MM.1S (cell line): ENCODE measurements at regions not wholly inside any gene's neighbourhood (a gene's known extent, or its start where the extent isn't known, plus 50 kb on each side); places are given as distances from the start of the nearest gene placed in this dataset.

ENCODE experiments used
- DNase-seq: peaks from one replicate; pipeline ENCODE4 v3.0.0-alpha.2; 2015
- H2AFZ ChIP-seq: fragments of 300-600 bp; sonication (generic); 2 replicates; pipeline ENCODE4 v1.6.0; 2016; ENCODE audit warnings: antibody characterized with exemption, low read length
- H3F3A ChIP-seq: fragments of 300-600 bp; sonication (generic); 2 replicates; pipeline ENCODE4 v1.6.1; 2016; ENCODE audit warnings: mild to moderate bottlenecking, antibody characterized with exemption, low read length, moderate library complexity, mixed read lengths; ENCODE audit not compliant: insufficient read depth
- H3K27ac ChIP-seq: fragments of 300-600 bp; sonication (generic); 2 replicates; pipeline ENCODE4 v1.5.1; 2016; ENCODE audit warnings: mild to moderate bottlenecking, low read length
- H3K27me3 ChIP-seq: fragments of 300-600 bp; sonication (generic); replicated peaks from 2 replicates; pipeline ENCODE4 v1.6.0; 2016; ENCODE audit warnings: low read length; ENCODE audit not compliant: insufficient read depth
- H3K36me3 ChIP-seq: fragments of 300-600 bp; sonication (generic); replicated peaks from 2 replicates; pipeline ENCODE4 v1.6.1; 2016; ENCODE audit warnings: mild to moderate bottlenecking, low read length, mixed read lengths; ENCODE audit not compliant: insufficient read depth
- H3K4me1 ChIP-seq: fragments of 300-600 bp; sonication (generic); 2 replicates; pipeline ENCODE4 v1.6.1; 2016; ENCODE audit warnings: low read length, mixed read lengths
- H3K4me2 ChIP-seq: fragments of 300-600 bp; sonication (generic); 2 replicates; pipeline ENCODE4 v1.6.0; 2016; ENCODE audit warnings: low read depth, low read length
- H3K4me3 ChIP-seq: fragments of 300-600 bp; sonication (generic); 2 replicates; pipeline ENCODE4 v1.5.1; 2016; ENCODE audit warnings: low read length, mixed read lengths
- H3K79me2 ChIP-seq: fragments of 300-600 bp; sonication (generic); 2 replicates; pipeline ENCODE4 v1.6.1; 2016; ENCODE audit warnings: mixed run types, low read length, mixed read lengths
- H3K9ac ChIP-seq: fragments of 300-600 bp; sonication (generic); 2 replicates; pipeline ENCODE4 v1.6.1; 2016; ENCODE audit warnings: low read length, mixed read lengths
- H3K9me2 ChIP-seq: fragments of 300-600 bp; sonication (generic); replicated peaks from 2 replicates; pipeline ENCODE4 v1.6.1; 2016; ENCODE audit warnings: mild to moderate bottlenecking, low read length, mixed read lengths; ENCODE audit not compliant: insufficient read depth
- H3K9me3 ChIP-seq: fragments of 300-600 bp; sonication (generic); replicated peaks from 2 replicates; pipeline ENCODE4 v1.6.1; 2016; ENCODE audit warnings: mild to moderate bottlenecking, low read length, mixed read lengths; ENCODE audit not compliant: insufficient read depth
- H4K20me1 ChIP-seq: fragments of 300-600 bp; sonication (generic); 2 replicates; pipeline ENCODE4 v1.6.1; 2016; ENCODE audit warnings: mild to moderate bottlenecking, low read length, moderate library complexity, mixed read lengths; ENCODE audit not compliant: insufficient read depth
- CTCF ChIP-seq: fragments of 300-600 bp; sonication (generic); IDR thresholded peaks from 2 replicates; pipeline ENCODE4 v1.5.1; 2016; ENCODE audit warnings: antibody characterized with exemption, low read length, mixed read lengths
- EZH2 ChIP-seq: fragments of 300-600 bp; sonication (generic); optimal IDR thresholded peaks from 2 replicates; pipeline ENCODE3; 2017; ENCODE audit warnings: low read depth, mild to moderate bottlenecking, antibody characterized with exemption, low read length, mixed read lengths
- EZH2phosphoT487 ChIP-seq: fragments of 300-600 bp; sonication (generic); IDR thresholded peaks from 2 replicates; pipeline ENCODE4 v1.6.1; 2018; ENCODE audit warnings: antibody characterized with exemption, low read length

DNA sequence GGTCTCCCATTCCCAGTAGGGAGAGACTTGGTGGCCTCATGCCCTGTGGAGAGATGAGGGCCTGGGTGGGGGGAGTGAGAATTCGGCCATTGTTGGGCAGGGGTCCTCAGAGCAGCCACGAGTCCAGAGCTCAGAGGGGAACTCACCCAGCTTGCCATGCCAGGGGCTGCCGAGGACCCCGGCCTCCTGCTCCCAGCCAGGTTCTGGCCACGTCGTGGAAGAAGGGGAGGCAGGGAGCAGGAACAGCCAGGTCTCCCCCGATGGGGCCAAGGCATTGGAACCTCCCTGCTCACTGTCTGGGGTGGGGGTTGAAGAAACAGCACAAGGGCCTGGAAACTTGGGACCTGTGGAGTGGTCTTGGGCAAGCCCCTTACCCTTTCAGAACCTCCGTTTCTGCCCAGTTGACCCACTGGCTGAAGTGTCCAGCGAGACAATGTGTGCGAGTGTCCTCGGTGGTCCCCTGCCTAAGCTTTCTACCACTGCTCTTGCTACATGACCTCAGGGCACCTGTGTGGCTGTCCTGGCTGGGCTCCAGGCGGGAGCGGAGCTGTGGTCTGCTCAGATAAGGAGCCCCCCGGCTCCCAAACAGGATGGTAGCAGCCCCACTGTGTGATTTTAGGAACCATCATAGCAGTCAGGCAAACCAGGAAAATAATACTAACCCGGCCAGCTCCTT is 74.7 kb upstream of the WNT11 start:
- DNase-seq: no peak
- Histone ChIP-seq H3K36me3 (no peaks in the 10 kb centered on the region), H3K9ac (no peak overlapping the region), H3K9me3 (no peaks in the 10 kb centered on the region), H3K9me2 (no peaks in the 10 kb centered on the region), H3K4me2 (no peak overlapping the region), H3K79me2 (no peaks in the 10 kb centered on the region), H3K4me1 (no peaks in the 10 kb centered on the region), H3F3A (no peaks in the 10 kb centered on the region), H3K27me3 (peaks cover 7% of the 10 kb centered on the region; the same call in 1 of the 2 replicates), H3K4me3 (no peak overlapping the region), H3K27ac (no peak overlapping the region), H4K20me1 (no peaks in the 10 kb centered on the region), H2AFZ (no peak overlapping the region)
- TF ChIP-seq CTCF: no peak
- no peak for TF ChIP-seq EZH2phosphoT487
- TF ChIP-seq EZH2: no peak

GRCh38 chr11:76280151-76280881 is 74.0 kb upstream of the WNT11 start:
- Histone ChIP-seq H3K27ac (no peak overlapping the region), H3K9ac (no peak overlapping the region), H2AFZ (no peak overlapping the region), H3K27me3 (peaks cover 14% of the 10 kb centered on the region; the same call in 1 of the 2 replicates), H3K9me2 (no peaks in the 10 kb centered on the region), H3F3A (no peaks in the 10 kb centered on the region), H3K4me2 (no peak overlapping the region), H3K4me3 (no peak overlapping the region), H4K20me1 (no peaks in the 10 kb centered on the region), H3K9me3 (no peaks in the 10 kb centered on the region), H3K79me2 (no peaks in the 10 kb centered on the region), H3K4me1 (no peaks in the 10 kb centered on the region), H3K36me3 (no peaks in the 10 kb centered on the region)
- TF ChIP-seq CTCF (no peak), EZH2phosphoT487 (no peak), EZH2 (no peak)
- no peak for DNase-seq

GRCh38 chr11:76279646-76280045 is 73.3 kb upstream of the WNT11 start:
- Histone ChIP-seq H3K79me2 (no peaks in the 10 kb centered on the region), H3K27me3 (peaks cover 17% of the 10 kb centered on the region; the same call in 1 of the 2 replicates), H3K4me2 (no peak overlapping the region), H3K9me3 (no peaks in the 10 kb centered on the region), H4K20me1 (no peaks in the 10 kb centered on the region), H3K9ac (no peak overlapping the region), H3K27ac (no peak overlapping the region), H3K9me2 (no peaks in the 10 kb centered on the region), H3K4me1 (no peaks in the 10 kb centered on the region), H3K36me3 (no peaks in the 10 kb centered on the region), H3F3A (no peaks in the 10 kb centered on the region), H2AFZ (no peak overlapping the region), H3K4me3 (no peak overlapping the region)
- DNase-seq: no peak
- no peak for TF ChIP-seq EZH2
- TF ChIP-seq CTCF: no peak
- no peak for TF ChIP-seq EZH2phosphoT487
